ENCODE measurements at regions not wholly inside any gene's neighbourhood (a gene's known extent, or its start where the extent isn't known, plus 50 kb on each side); places are given as distances from the start of the nearest gene placed in this dataset.

- TF ChIP-seq POLR2A (IDR thresholded peaks at IDR 0.05) (no peak), CTCF (IDR thresholded peaks at IDR 0.05) (no peak), POLR2AphosphoS5 (IDR thresholded peaks at IDR 0.05) (no peak)
Observed at GRCh38 chr9:118659011-118659410, 710.2 kb downstream of the BRINP1 start.
